Karpas-422 (cell line): ENCODE measurements at regions not wholly inside any gene's neighbourhood (a gene's known extent, or its start where the extent isn't known, plus 50 kb on each side); places are given as distances from the start of the nearest gene placed in this dataset.

Source experiments
- DNase-seq: peaks from one replicate; pipeline ENCODE4 v3.0.0-alpha.2; 2015
- H2AFZ ChIP-seq: fragments of 200-600 bp; sonication (generic); 2 replicates; pipeline ENCODE4 v1.6.1; 2014; ENCODE audit warnings: antibody characterized with exemption, low read length, mixed read lengths
- H3K27ac ChIP-seq: fragments of 200-600 bp; sonication (generic); 2 replicates; pipeline ENCODE4 v1.5.1; 2014; ENCODE audit warnings: mild to moderate bottlenecking, low read length, moderate library complexity
- H3K27me3 ChIP-seq: fragments of 200-600 bp; sonication (generic); 2 replicates; pipeline ENCODE4 v1.6.1; 2014; ENCODE audit warnings: low read length, mixed read lengths
- H3K36me3 ChIP-seq: fragments of 200-600 bp; sonication (generic); 2 replicates; pipeline ENCODE4 v1.6.1; 2014; ENCODE audit warnings: low read length, mixed read lengths; ENCODE audit not compliant: insufficient read depth
- H3K4me1 ChIP-seq: fragments of 200-600 bp; sonication (generic); 2 replicates; pipeline ENCODE4 v1.6.1; 2014; ENCODE audit warnings: mild to moderate bottlenecking, low read length, mixed read lengths
- H3K4me2 ChIP-seq: fragments of 200-600 bp; sonication (generic); 2 replicates; pipeline ENCODE4 v1.6.1; 2014; ENCODE audit warnings: low read length, low read depth, mild to moderate bottlenecking; ENCODE audit not compliant: poor library complexity, severe bottlenecking
- H3K4me3 ChIP-seq: fragments of 200-600 bp; sonication (generic); 2 replicates; pipeline ENCODE4 v1.5.1; 2014; ENCODE audit warnings: mild to moderate bottlenecking, antibody characterized with exemption, low read length, mixed read lengths
- H3K79me2 ChIP-seq: fragments of 200-600 bp; sonication (generic); 2 replicates; pipeline ENCODE4 v1.6.1; 2014; ENCODE audit warnings: mild to moderate bottlenecking, low read length, mixed read lengths
- H3K9ac ChIP-seq: fragments of 200-600 bp; sonication (generic); 2 replicates; pipeline ENCODE4 v1.6.0; 2014; ENCODE audit warnings: low read length
- H3K9me2 ChIP-seq: fragments of 200-600 bp; sonication (generic), shearing (Covaris generic); replicated peaks from 2 replicates; pipeline ENCODE4 v1.6.0; 2014; ENCODE audit warnings: mild to moderate bottlenecking, low read length, moderate library complexity; ENCODE audit not compliant: insufficient read depth
- H3K9me3 ChIP-seq: fragments of 300-700, 200-600 bp; sonication (generic); 2 replicates; pipeline ENCODE4 v1.6.1; 2014; ENCODE audit warnings: low read length, mixed read lengths
- H4K20me1 ChIP-seq: fragments of 200-600 bp; sonication (generic); 2 replicates; pipeline ENCODE4 v1.6.1; 2014; ENCODE audit warnings: mild to moderate bottlenecking, antibody characterized with exemption, low read length, low read depth; ENCODE audit not compliant: insufficient read depth

DNA sequence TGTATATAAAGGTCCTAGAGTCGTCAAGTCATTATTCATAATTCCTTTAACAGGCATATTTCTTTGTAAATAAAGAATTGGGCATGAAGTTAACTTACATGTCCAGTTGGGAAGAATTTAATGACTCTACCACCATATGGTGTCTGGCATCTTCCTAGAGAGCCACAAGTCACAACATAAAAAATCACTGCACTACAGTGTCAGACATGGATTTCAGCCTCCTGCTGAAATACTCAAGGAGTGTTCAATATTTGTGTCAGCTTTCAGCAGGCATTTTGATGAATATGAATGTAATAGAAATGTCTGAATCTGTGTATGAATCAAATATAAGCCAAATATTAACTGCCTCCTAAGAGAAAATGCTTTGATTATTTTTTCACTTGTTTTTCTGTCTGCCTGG is 91.9 kb upstream of the TMPRSS15 start:
- no peak overlapping the region for H3K4me3 ChIP-seq
- no peaks in the 10 kb centered on the region for H4K20me1 ChIP-seq
- H3K4me1 ChIP-seq = no peaks in the 10 kb centered on the region
- H3K4me2 ChIP-seq = no peak overlapping the region
- H3K27ac ChIP-seq = no peak overlapping the region
- no peaks in the 10 kb centered on the region for H3K79me2 ChIP-seq
- no peak overlapping the region for H3K9ac ChIP-seq
- H3K36me3 ChIP-seq = no peaks in the 10 kb centered on the region
- peaks cover 8% of the 10 kb centered on the region; the same call in 1 of the 2 replicates for H3K9me3 ChIP-seq
- H3K9me2 ChIP-seq = no peaks in the 10 kb centered on the region
- no peak overlapping the region for H2AFZ ChIP-seq
- H3K27me3 ChIP-seq = no peaks in the 10 kb centered on the region
- DNase-seq = no peak

DNA sequence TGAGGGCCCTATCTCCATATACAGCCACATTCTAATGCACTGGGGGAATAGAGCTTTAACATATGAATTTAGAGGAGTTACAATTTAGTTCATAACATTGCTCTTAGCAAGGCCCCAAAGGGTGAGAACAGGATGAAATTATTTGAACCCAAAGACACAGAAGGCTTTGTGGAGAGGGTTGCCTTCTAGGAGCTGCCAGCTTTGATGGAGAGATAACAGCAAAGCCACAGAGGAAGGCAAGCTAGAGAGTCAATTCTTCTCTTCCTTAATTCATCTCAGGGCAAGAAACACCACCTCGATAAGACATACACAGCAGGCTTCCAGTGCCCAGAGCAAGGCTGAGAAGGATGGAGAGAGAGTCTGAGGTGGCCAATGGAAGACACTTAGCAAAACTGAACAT is 94.8 kb upstream of the TMPRSS15 start:
- Histone ChIP-seq H3K4me1 (no peaks in the 10 kb centered on the region), H3K9me2 (no peaks in the 10 kb centered on the region), H3K27ac (no peak overlapping the region), H3K4me2 (no peak overlapping the region), H3K27me3 (no peaks in the 10 kb centered on the region), H3K36me3 (no peaks in the 10 kb centered on the region), H3K9me3 (no peaks in the 10 kb centered on the region), H2AFZ (no peak overlapping the region), H3K79me2 (no peaks in the 10 kb centered on the region), H3K9ac (no peak overlapping the region), H4K20me1 (no peaks in the 10 kb centered on the region), H3K4me3 (no peak overlapping the region)
- DNase-seq = no peak

DNA sequence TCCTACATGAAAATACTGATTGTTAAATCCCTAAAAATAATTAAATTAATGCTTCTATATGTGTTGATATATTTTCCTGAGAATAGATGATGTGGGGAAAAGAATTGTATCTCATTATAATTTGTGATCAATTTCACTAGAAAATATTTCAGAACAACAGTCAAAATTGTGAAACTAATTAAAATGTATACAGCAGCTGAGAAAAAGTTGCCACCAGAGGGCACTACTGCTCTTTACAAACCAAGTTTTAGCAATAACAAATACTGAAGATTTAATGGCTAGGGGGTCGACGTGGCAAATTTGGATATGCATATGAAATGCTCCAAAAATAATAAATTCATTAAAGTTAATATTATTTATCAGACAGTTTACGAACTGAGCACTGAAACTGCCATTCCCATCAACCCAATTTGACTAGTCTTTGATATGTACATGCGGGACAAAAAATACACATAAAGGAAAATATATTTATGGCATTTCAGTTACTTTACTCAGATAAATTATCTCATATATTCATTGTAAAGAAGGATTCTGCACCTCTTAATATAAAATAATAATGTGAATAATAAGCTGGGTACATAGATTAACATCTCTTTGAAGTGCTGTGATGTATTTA is 96.3 kb upstream of the TMPRSS15 start:
- H3K36me3 ChIP-seq = no peaks in the 10 kb centered on the region
- no peak overlapping the region for H2AFZ ChIP-seq
- no peaks in the 10 kb centered on the region for H3K27me3 ChIP-seq
- H3K79me2 ChIP-seq = no peaks in the 10 kb centered on the region
- peak; percentile 83 for DNase-seq
- no peak overlapping the region for H3K27ac ChIP-seq
- no peaks in the 10 kb centered on the region for H3K9me2 ChIP-seq
- no peak overlapping the region for H3K4me2 ChIP-seq
- no peaks in the 10 kb centered on the region for H4K20me1 ChIP-seq
- no peak overlapping the region for H3K9ac ChIP-seq
- H3K4me3 ChIP-seq = no peak overlapping the region
- H3K4me1 ChIP-seq = no peaks in the 10 kb centered on the region
- H3K9me3 ChIP-seq = no peaks in the 10 kb centered on the region

DNA sequence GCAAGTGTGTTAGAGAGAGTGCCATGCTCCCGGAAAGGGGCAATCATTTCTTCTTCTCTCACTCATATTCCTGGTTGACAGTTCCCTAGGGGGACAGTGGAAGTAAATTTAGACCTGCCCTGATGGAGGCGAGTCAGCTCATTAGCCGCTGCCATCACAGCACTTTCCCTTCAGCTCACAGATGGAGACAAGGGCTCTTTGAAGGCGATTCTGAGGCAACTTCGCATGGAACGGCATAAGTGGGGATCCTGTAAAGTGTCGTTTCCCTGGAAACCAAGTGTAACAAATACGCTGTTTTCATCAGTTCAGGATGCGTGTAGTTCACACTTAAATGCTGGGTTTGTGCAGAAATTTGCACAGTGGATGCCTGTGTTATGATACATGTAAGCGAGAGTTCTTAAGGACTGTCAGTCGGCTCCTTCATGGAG is 114.5 kb upstream of the TMPRSS15 start:
- Histone ChIP-seq H3K27ac (no peak overlapping the region), H4K20me1 (no peaks in the 10 kb centered on the region), H3K36me3 (no peaks in the 10 kb centered on the region), H3K4me1 (no peaks in the 10 kb centered on the region), H3K4me3 (no peak overlapping the region), H3K27me3 (no peaks in the 10 kb centered on the region), H2AFZ (no peak overlapping the region), H3K9ac (no peak overlapping the region), H3K9me3 (peaks cover 13% of the 10 kb centered on the region), H3K79me2 (no peaks in the 10 kb centered on the region), H3K4me2 (no peak overlapping the region), H3K9me2 (no peaks in the 10 kb centered on the region)
- no peak for DNase-seq

DNA sequence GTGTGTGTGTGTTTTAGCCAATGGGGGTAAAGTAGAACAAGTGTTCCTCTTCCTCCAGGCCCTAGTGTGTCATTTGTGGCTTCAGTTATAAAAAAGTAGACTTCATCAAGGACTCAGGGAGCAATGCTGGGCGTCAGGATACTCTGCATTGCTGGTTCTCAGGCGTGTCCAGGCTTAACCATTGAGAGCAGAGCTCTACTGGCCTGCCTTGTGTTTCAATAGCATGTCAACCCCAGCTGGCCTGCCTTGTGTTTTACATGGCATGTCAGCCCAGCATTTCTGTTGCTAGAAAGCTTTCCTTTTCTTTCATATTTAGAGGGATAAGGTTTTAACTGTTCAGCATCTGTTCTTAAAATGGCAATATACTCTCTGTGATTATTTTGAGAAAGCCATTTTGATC is 117.6 kb upstream of the TMPRSS15 start:
- Histone ChIP-seq H3K4me2 (no peak overlapping the region), H3K9me3 (peaks cover 8% of the 10 kb centered on the region)
- DNase-seq = no peak

DNA sequence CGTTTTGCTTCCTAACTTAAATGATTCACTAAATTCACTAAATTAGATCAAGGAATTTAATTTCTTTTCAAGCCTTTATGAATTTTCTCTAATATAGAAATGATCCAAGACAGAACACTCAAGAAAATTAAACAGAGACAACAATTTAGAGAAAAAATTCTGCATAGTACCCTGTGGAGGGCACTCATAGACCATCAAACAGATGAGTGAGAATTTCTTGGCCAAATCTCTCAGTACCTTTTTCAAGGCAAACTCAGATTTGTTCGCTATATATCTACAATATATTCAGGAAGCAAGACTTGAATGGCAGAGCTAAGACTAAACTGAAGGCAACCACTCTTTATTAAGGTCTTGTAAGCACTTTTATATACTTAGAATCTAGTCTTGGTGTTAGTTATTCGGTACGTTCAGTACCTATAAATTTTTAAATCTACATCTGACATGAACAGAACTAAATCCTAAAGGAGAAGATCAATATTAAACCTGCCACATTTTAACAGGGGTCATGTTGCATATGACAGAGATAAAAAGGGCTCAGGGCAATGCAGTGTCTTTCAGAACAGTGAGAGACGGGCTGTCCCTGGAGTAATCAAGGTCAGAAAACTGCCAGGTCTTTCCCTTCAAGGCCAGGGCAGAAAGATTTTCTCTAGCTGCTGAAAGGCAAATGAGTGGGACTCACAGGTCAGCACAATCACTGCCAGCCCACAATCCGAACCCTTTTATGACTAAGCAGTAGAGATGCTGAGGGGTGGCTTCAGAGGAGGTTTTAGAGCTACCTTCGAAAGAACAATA is 118.8 kb upstream of the TMPRSS15 start:
- Histone ChIP-seq H3K9me3 (peaks cover 8% of the 10 kb centered on the region), H3K9me2 (no peaks in the 10 kb centered on the region), H2AFZ (no peak overlapping the region), H3K36me3 (no peaks in the 10 kb centered on the region), H3K9ac (no peak overlapping the region), H3K4me3 (no peak overlapping the region), H4K20me1 (no peaks in the 10 kb centered on the region), H3K27me3 (no peaks in the 10 kb centered on the region), H3K4me1 (no peaks in the 10 kb centered on the region), H3K79me2 (no peaks in the 10 kb centered on the region), H3K27ac (no peak overlapping the region), H3K4me2 (no peak overlapping the region)
- no peak for DNase-seq

More for the DNA sequence above, 117.6 kb upstream of the TMPRSS15 start:
- Histone ChIP-seq H2AFZ (no peak overlapping the region), H3K9ac (no peak overlapping the region), H4K20me1 (no peaks in the 10 kb centered on the region), H3K27me3 (no peaks in the 10 kb centered on the region), H3K36me3 (no peaks in the 10 kb centered on the region), H3K27ac (no peak overlapping the region), H3K4me3 (no peak overlapping the region), H3K9me2 (no peaks in the 10 kb centered on the region), H3K4me1 (no peaks in the 10 kb centered on the region), H3K79me2 (no peaks in the 10 kb centered on the region)

DNA sequence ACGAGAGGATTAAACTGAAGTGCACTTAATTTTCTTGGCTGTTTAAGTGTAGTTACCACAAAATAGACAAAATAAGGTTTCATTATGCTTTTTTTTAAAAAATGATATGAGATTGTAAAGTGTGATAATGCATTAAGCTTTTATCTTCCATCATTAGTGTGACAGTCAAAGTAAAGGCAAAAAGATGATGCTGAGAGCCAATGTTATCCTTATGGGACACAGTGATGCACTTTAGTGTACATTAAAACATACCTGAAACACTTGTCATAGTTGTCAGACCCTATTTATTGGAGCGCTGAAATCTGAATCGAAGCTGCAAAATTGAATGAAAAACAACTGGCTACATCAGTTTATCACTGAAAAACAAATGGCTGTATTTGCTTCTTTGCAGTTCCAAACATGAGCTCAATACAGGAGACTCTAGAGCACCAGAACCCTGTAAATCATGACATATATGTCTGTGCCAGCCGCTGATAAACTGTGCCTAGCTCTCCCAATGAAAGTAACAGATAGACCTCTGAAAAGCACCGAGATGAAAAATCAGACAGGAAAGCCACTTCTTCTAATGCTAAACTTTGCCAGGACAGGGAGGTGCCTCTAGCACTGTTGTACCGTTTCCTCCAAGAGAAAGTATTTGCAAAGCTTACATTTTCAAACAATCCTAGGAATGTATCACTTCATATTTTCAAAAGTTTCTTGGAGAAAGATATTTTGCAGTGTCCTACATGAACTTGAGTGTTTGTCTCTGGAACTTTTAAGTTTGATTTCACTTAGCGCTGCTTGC is 120.7 kb upstream of the TMPRSS15 start:
- H4K20me1 ChIP-seq = no peaks in the 10 kb centered on the region
- DNase-seq = no peak
- no peak overlapping the region for H3K9ac ChIP-seq

DNA sequence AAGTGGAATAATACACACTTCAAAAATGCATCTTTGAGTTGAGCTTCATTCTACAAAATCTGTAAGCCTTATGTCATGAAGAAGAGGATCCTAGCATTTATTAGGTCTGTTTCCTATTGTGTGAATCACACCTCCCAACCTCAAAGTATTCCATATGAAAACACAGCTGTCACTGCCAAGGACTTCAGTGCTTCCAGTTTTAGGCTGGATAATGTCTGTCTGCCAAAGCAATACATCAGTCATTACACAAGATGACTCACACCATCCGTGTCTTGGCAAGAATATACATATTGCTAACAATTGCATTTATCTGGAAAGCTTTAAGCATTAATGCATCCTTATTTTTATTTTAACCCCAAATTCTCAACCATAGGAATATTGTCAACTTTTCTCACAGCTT is 125.7 kb upstream of the TMPRSS15 start:
- Histone ChIP-seq H2AFZ (no peak overlapping the region), H3K4me2 (no peak overlapping the region), H3K4me1 (no peaks in the 10 kb centered on the region), H3K79me2 (no peaks in the 10 kb centered on the region), H3K9me3 (peaks cover 14% of the 10 kb centered on the region; the same call in 1 of the 2 replicates), H4K20me1 (no peaks in the 10 kb centered on the region), H3K27ac (no peak overlapping the region), H3K36me3 (no peaks in the 10 kb centered on the region), H3K4me3 (no peak overlapping the region), H3K27me3 (no peaks in the 10 kb centered on the region), H3K9me2 (no peaks in the 10 kb centered on the region), H3K9ac (no peak overlapping the region)
- DNase-seq = no peak

More for the DNA sequence above, 120.7 kb upstream of the TMPRSS15 start:
- no peak overlapping the region for H3K4me2 ChIP-seq
- H3K4me1 ChIP-seq = no peaks in the 10 kb centered on the region
- no peak overlapping the region for H3K4me3 ChIP-seq
- no peak overlapping the region for H2AFZ ChIP-seq
- no peaks in the 10 kb centered on the region for H3K9me2 ChIP-seq
- no peaks in the 10 kb centered on the region for H3K27me3 ChIP-seq
- no peaks in the 10 kb centered on the region for H3K36me3 ChIP-seq
- no peak overlapping the region for H3K27ac ChIP-seq
- H3K79me2 ChIP-seq = no peaks in the 10 kb centered on the region
- peaks cover 17% of the 10 kb centered on the region for H3K9me3 ChIP-seq
